Loucy (cell line): ENCODE measurements at regions not wholly inside any gene's neighbourhood (a gene's known extent, or its start where the extent isn't known, plus 50 kb on each side); places are given as distances from the start of the nearest gene placed in this dataset.

ENCODE experiments used
- CTCF ChIP-seq: fragments of 200-600 bp; sonication (generic); conservative IDR thresholded peaks from 2 replicates; pipeline ENCODE4 v1.5.1; 2014; ENCODE audit warnings: mild to moderate bottlenecking, antibody characterized with exemption, low read length
- EZH2phosphoT487 ChIP-seq: fragments of 200-600 bp; IDR thresholded peaks from 2 replicates; pipeline ENCODE4 v1.6.1; 2018; ENCODE audit warnings: antibody characterized with exemption, mild to moderate bottlenecking, moderate library complexity, borderline replicate concordance

GRCh38 chr6:113219783-113220182 lies 637.4 kb upstream of the MARCKS start:
- TF ChIP-seq CTCF (no peak), EZH2phosphoT487 (no peak)
